ENCODE measurements at regions not wholly inside any gene's neighbourhood (a gene's known extent, or its start where the extent isn't known, plus 50 kb on each side); places are given as distances from the start of the nearest gene placed in this dataset.

DNA sequence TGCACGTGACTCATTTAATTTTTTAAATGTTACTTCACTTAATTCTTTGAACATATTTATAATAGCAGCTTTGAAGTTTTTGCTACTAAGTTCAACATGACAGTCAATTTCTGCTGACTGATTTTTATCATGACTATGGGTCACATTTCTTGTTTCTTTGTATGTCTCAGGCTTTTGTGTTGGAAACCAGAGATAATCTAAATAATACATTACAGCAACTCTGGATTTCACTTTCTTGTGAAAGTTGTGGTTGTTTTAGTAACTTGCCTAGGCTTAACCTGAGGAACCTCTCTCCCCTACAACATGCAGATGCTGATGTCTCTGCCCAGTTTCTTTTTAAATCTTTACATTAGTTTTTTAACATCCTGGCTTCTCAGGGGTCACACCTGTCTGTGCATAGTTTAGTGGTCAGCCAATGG lies 180.8 kb downstream of the CCDC71L start:
- TF ChIP-seq CTCF (IDR thresholded peaks at IDR 0.05) (no peak), POLR2A (IDR thresholded peaks at IDR 0.05) (no peak)
- intact Hi-C loops (cut with DNase I; ENCODE audit: low total_unique reads): no loop called here
- no peak for DNase-seq (ENCODE audit: low spot score in 2 of 2)
- WGBS, 2 donors: 58 to 68% methylated on average over 1 of the region's 1 CpG
- H3K4me3 ChIP-seq (ENCODE audit: low read depth, poor library complexity, severe bottlenecking): no peak overlapping the region

- intact Hi-C loops (cut with DNase I; ENCODE audit: low total_unique reads): no loop called here
- DNase-seq (ENCODE audit: low spot score in 2 of 2): no peak
- 66 to 77% methylated on average over 2 of the region's 2 CpGs for WGBS, 2 donors
- H3K4me3 ChIP-seq (ENCODE audit: low read depth, poor library complexity, severe bottlenecking): no peak overlapping the region
- TF ChIP-seq POLR2A (IDR thresholded peaks at IDR 0.05) (no peak), CTCF (IDR thresholded peaks at IDR 0.05) (no peak)
Measured at GRCh38 chr7:106476751-106477150, 184.2 kb downstream of the CCDC71L start.

GRCh38 chr7:106472741-106473140 lies 188.0 kb upstream of the NAMPT start:
- 76 to 88% methylated on average over 3 of the region's 3 CpGs for WGBS, 2 donors
- no peak for TF ChIP-seq POLR2A (IDR thresholded peaks at IDR 0.05)
- H3K4me3 ChIP-seq (ENCODE audit: low read depth, poor library complexity, severe bottlenecking): no peak overlapping the region
- DNase-seq (ENCODE audit: low spot score in 2 of 2): no peak
- intact Hi-C loops (cut with DNase I; ENCODE audit: low total_unique reads): no loop called here

GRCh38 chr7:106471686-106472440 lies 187.1 kb upstream of the NAMPT start:
- intact Hi-C loops (cut with DNase I; ENCODE audit: low total_unique reads): no loop called here
- TF ChIP-seq CTCF (IDR thresholded peaks at IDR 0.05) (no peak), POLR2A (IDR thresholded peaks at IDR 0.05) (no peak)
- 80 to 81% methylated on average over 8 of the region's 8 CpGs for WGBS, 2 donors
- H3K4me3 ChIP-seq (ENCODE audit: low read depth, poor library complexity, severe bottlenecking): no peak overlapping the region
- DNase-seq (ENCODE audit: low spot score in 2 of 2): no peak

GRCh38 chr7:106471021-106471420 lies 186.2 kb upstream of the NAMPT start:
- intact Hi-C loops (cut with DNase I; ENCODE audit: low total_unique reads): no loop called here
- WGBS, 2 donors: 88 to 89% methylated on average over 2 of the region's 2 CpGs
- no peak for DNase-seq (ENCODE audit: low spot score in 2 of 2)

DNA sequence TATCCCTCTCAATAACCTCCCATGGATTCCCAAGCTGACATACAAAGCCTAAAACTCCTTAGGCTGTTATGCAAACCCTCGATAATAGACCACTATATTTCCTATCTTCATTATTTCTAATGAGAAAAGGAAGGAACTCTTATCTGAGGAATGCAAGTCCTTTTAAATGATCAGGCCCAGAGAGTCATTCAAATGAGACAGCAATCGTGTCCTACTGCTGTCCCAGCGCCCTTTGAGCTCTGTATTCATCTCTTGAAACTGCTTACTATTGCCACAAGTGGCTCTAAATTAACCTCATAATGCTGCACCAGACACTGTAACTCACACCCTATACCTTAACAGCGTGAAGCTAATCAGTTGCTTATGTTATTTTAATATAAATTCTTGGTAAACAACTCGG lies 182.1 kb upstream of the NAMPT start:
- H3K4me3 ChIP-seq (ENCODE audit: low read depth, poor library complexity, severe bottlenecking): no peak overlapping the region
- DNase-seq (ENCODE audit: low spot score in 2 of 2): no peak
- TF ChIP-seq POLR2A (IDR thresholded peaks at IDR 0.05): no peak
- no peak for TF ChIP-seq CTCF (IDR thresholded peaks at IDR 0.05)
- 83 to 87% methylated on average over 5 of the region's 5 CpGs for whole genome bisulfite sequencing, 2 donors
- intact Hi-C loops (cut with DNase I; ENCODE audit: low total_unique reads): loop anchor here (10.0 kb wide), 1 partner anchor 182 kb away; the partner anchor contains the start of gene NAMPT

More at GRCh38 chr7:106471021-106471420, 186.2 kb upstream of the NAMPT start:
- TF ChIP-seq CTCF (IDR thresholded peaks at IDR 0.05) (no peak), POLR2A (IDR thresholded peaks at IDR 0.05) (no peak)
- H3K4me3 ChIP-seq (ENCODE audit: low read depth, poor library complexity, severe bottlenecking): no peak overlapping the region
